ENCODE measurements at regions not wholly inside any gene's neighbourhood (a gene's known extent, or its start where the extent isn't known, plus 50 kb on each side); places are given as distances from the start of the nearest gene placed in this dataset.
"Not testable (repeated sequence)": the region's sequence is repeated elsewhere in the genome, so short reads cannot be mapped to it uniquely, and the experiment has no call there.

GRCh38 chr11:134508219-134508990 lies 96.4 kb upstream of the B3GAT1 start:
- no peak for DNase-seq

- no peak for DNase-seq
These were observed 94.0 kb upstream of the B3GAT1 start for GRCh38 chr11:134506046-134506445.

- DNase-seq, result no peak
These were observed 93.1 kb upstream of the B3GAT1 start for GRCh38 chr11:134505125-134505524.

GRCh38 chr11:134504146-134504905 lies 92.3 kb upstream of the B3GAT1 start:
- no peak for DNase-seq

- no peak for DNase-seq
These were observed 91.6 kb upstream of the B3GAT1 start for GRCh38 chr11:134503596-134503995.

- no peak for DNase-seq
These were observed 91.1 kb upstream of the B3GAT1 start for GRCh38 chr11:134503100-134503499.

- no peak for DNase-seq
These were observed 90.1 kb upstream of the B3GAT1 start for GRCh38 chr11:134502153-134502550.

- no peak for DNase-seq
These were observed 89.5 kb upstream of the B3GAT1 start for GRCh38 chr11:134501406-134502152.

GRCh38 chr11:134500621-134501020 lies 88.6 kb upstream of the B3GAT1 start:
- DNase-seq, result no peak

GRCh38 chr11:134499990-134500389 lies 87.9 kb upstream of the B3GAT1 start:
- DNase-seq, result no peak

GRCh38 chr11:134498326-134499139 lies 86.5 kb upstream of the B3GAT1 start:
- DNase-seq, result no peak

GRCh38 chr11:134497586-134497985 lies 85.5 kb upstream of the B3GAT1 start:
- DNase-seq, result no peak

- DNase-seq, result not testable (repeated sequence)
These were observed 84.0 kb upstream of the B3GAT1 start for GRCh38 chr11:134496058-134496457.

GRCh38 chr11:134494395-134494794 lies 82.4 kb upstream of the B3GAT1 start:
- not testable (repeated sequence) for DNase-seq

- DNase-seq, result not testable (repeated sequence)
These were observed 80.4 kb upstream of the B3GAT1 start for GRCh38 chr11:134492411-134492810.

GRCh38 chr11:134489728-134490127 lies 77.7 kb upstream of the B3GAT1 start:
- no peak for DNase-seq

- DNase-seq, result no peak
These were observed 76.9 kb upstream of the B3GAT1 start for GRCh38 chr11:134488913-134489312.

- no peak for DNase-seq
These were observed 76.5 kb upstream of the B3GAT1 start for GRCh38 chr11:134488512-134488911.

GRCh38 chr11:134487696-134488095 lies 75.7 kb upstream of the B3GAT1 start:
- DNase-seq, result no peak

- no peak for DNase-seq
These were observed 74.7 kb upstream of the B3GAT1 start for GRCh38 chr11:134486704-134487103.

GRCh38 chr11:134486106-134486505 lies 74.1 kb upstream of the B3GAT1 start:
- DNase-seq, result no peak

GRCh38 chr11:134485316-134485715 lies 73.3 kb upstream of the B3GAT1 start:
- DNase-seq, result no peak

GRCh38 chr11:134483857-134484256 lies 71.8 kb upstream of the B3GAT1 start:
- no peak for DNase-seq

All from CD4-positive, alpha-beta T cell treated with Interleukin-17A for 4 hours (primary cell).